ENCODE measurements at regions not wholly inside any gene's neighbourhood (a gene's known extent, or its start where the extent isn't known, plus 50 kb on each side); places are given as distances from the start of the nearest gene placed in this dataset.
"Not testable (repeated sequence)": the region's sequence is repeated elsewhere in the genome, so short reads cannot be mapped to it uniquely, and the experiment has no call there.

DNA sequence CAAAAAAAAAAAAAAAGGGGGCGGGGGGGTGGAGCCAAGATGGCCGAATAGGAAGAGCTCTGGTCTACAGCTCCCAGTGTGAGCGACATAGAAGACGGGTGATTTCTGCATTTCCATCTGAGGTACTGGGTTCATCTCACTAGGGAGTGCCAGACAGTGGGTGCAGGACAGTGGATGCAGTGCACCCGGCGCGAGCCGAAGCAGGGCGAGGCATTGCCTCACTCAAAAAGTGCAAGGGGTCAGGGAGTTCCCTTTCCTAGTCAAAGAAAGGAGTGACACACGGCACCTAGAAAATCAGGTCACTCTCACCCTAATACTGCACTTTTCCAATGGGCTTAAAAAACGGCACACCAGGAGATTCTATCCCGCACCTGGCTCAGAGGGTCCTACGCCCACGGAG lies 755.0 kb upstream of the PITX2 start:
- TF ChIP-seq, protein P1, sequence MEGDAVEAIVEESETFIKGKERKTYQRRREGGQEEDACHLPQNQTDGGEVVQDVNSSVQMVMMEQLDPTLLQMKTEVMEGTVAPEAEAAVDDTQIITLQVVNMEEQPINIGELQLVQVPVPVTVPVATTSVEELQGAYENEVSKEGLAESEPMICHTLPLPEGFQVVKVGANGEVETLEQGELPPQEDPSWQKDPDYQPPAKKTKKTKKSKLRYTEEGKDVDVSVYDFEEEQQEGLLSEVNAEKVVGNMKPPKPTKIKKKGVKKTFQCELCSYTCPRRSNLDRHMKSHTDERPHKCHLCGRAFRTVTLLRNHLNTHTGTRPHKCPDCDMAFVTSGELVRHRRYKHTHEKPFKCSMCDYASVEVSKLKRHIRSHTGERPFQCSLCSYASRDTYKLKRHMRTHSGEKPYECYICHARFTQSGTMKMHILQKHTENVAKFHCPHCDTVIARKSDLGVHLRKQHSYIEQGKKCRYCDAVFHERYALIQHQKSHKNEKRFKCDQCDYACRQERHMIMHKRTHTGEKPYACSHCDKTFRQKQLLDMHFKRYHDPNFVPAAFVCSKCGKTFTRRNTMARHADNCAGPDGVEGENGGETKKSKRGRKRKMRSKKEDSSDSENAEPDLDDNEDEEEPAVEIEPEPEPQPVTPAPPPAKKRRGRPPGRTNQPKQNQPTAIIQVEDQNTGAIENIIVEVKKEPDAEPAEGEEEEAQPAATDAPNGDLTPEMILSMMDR (IDR thresholded peaks at IDR 0.05; ENCODE audit: insufficient read depth, low read length, poor library complexity, severe bottlenecking): not testable (repeated sequence)
- not testable (repeated sequence) for TF ChIP-seq EZH2phosphoT487 (conservative IDR thresholded peaks at IDR 0.05; ENCODE audit: low read length)
